Hematopoietic multipotent progenitor cell treated with erythropoietin and hydrocortisone succinate and interleukin-3 and kit ligand, for 17 days (in vitro differentiated cells): ENCODE measurements at regions not wholly inside any gene's neighbourhood (a gene's known extent, or its start where the extent isn't known, plus 50 kb on each side); places are given as distances from the start of the nearest gene placed in this dataset.

Source experiments
- DNase-seq: peaks from one replicate; pipeline ENCODE4 v3.0.0-alpha.2; 2015; ENCODE audit warnings: low spot score

- DNase-seq, result no peak
These were observed 55.7 kb upstream of the RUNX3 start for GRCh38 chr1:24985737-24986136.

- DNase-seq, result no peak
These were observed 54.9 kb upstream of the RUNX3 start for GRCh38 chr1:24984800-24985522.

DNA sequence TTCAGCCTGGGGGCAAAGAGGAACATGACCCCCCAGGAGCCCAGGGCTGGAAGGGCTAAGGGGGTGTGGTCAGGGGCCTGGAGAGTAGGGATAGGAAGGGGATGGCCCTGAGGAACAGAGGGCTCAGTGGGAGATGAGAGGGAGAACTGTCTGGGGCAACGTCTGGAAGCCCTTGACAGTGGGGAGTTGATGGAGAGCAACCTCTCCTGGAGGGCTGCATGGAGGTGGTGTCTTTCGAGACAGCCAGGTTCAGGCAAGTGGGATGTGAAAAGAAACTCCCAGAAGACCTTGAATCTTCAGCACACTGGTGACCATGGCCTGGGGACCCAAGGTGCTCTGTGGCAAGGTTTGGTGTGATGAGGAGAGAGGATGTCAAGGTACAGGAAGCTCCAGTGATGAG, 54.2 kb upstream of the RUNX3 start:
- no peak for DNase-seq

- DNase-seq, result no peak
These were observed 53.1 kb upstream of the RUNX3 start for GRCh38 chr1:24983006-24983680.

DNA sequence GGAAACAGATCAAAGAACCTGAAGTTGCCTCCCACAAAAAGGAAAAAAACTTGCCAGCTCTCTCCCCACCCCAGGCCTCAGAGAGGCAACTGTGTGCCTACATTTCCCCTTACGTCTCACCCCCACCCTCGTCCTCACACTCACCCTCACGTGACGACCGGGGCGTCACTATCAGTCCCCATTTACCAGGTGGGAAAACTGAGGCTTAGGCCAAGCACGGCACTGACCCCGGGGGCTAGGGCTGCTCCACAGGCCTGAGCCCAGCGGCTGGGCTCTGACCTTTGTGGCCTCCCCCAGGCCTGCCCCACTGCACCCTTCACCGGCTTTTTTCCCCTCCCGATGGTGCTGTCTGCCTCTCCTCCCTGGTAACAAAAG, 51.5 kb upstream of the RUNX3 start:
- no peak for DNase-seq

DNA sequence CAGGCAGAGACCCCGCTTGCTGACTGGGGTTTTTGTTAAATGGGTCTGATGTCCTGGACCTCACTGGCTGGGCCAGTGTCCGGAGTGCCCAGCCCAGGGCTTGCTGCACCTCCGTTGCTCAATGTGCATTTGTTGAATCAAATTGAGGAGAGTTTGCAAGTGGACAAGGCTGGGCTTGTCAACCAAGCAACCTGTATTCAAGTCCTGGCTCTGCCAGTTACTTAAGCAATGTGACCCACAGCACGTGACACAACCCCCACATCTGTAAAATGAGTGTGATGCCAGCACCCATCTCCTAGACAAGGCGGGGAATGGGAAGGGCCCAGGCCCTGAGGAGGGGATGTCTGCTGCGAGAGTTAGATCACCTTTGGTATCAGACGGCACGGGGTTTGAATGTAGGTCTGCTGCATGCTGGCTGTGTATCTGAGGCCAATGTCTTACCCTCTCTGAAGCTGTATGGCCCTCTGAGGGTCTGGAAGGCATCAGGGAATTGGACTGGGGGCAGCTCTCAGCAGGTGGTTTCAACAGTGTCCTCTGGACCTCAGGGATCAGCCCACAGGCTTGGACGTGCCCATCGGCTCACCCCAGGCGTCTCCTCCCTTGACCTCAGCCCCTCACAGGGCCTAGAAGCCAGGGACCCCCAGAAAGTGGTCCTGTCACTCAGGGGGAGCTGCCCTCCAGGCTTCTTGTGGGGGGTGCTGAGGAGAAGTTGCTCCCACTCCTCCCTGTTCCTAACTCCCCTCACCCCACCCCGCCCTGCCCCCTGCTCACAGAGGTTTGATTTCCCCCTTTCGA, 51.0 kb upstream of the RUNX3 start:
- no peak for DNase-seq
